UCSD-AML1 (cell line): ENCODE measurements at regions not wholly inside any gene's neighbourhood (a gene's known extent, or its start where the extent isn't known, plus 50 kb on each side); places are given as distances from the start of the nearest gene placed in this dataset.
"Not testable (repeated sequence)": the region's sequence is repeated elsewhere in the genome, so short reads cannot be mapped to it uniquely, and the experiment has no call there.

Experiments used
- DNase-seq: peaks from one replicate; lab custom pipeline; 2025; ENCODE audit not compliant: unreplicated experiment; lab: John Stamatoyannopoulos, UW

GRCh38 chrX:39427906-39428305, 626.6 kb downstream of the MID1IP1 start:
- no peak for DNase-seq

- no peak for DNase-seq
Measured at GRCh38 chrX:39430551-39430950, 629.3 kb downstream of the MID1IP1 start.

- DNase-seq: no peak
Measured at GRCh38 chrX:39431893-39432292, 630.6 kb downstream of the MID1IP1 start.

GRCh38 chrX:39434671-39435070, 633.4 kb downstream of the MID1IP1 start:
- not testable (repeated sequence) for DNase-seq

- not testable (repeated sequence) for DNase-seq
Measured at GRCh38 chrX:39436538-39436937, 635.3 kb downstream of the MID1IP1 start.

- DNase-seq: no peak
Measured at GRCh38 chrX:39437670-39438441, 636.6 kb downstream of the MID1IP1 start.

- no peak for DNase-seq
Measured at GRCh38 chrX:39438603-39439602, 637.6 kb downstream of the MID1IP1 start.

- DNase-seq: no peak
Measured at GRCh38 chrX:39439906-39440798, 638.9 kb downstream of the MID1IP1 start.

GRCh38 chrX:39440799-39441284, 639.6 kb downstream of the MID1IP1 start:
- no peak for DNase-seq

- no peak for DNase-seq
Measured at GRCh38 chrX:39442332-39442731, 641.1 kb downstream of the MID1IP1 start.

GRCh38 chrX:39443240-39443639, 642.0 kb downstream of the MID1IP1 start:
- DNase-seq: no peak

- DNase-seq: no peak
Measured at GRCh38 chrX:39445336-39445735, 644.1 kb downstream of the MID1IP1 start.

- DNase-seq: no peak
Measured at GRCh38 chrX:39449352-39449751, 648.1 kb downstream of the MID1IP1 start.

- DNase-seq: no peak
Measured at GRCh38 chrX:39450234-39450977, 647.4 kb downstream of the BCOR start.

GRCh38 chrX:39451046-39451445, 646.7 kb downstream of the BCOR start:
- DNase-seq: no peak

GRCh38 chrX:39452401-39452800, 645.4 kb downstream of the BCOR start:
- no peak for DNase-seq

GRCh38 chrX:39453889-39454621, 643.7 kb downstream of the BCOR start:
- DNase-seq: no peak

- no peak for DNase-seq
Measured at GRCh38 chrX:39456894-39457604, 640.7 kb downstream of the BCOR start.

- no peak for DNase-seq
Measured at GRCh38 chrX:39458779-39459178, 639.0 kb downstream of the BCOR start.
